AG04449 (cell line): ENCODE measurements at regions not wholly inside any gene's neighbourhood (a gene's known extent, or its start where the extent isn't known, plus 50 kb on each side); places are given as distances from the start of the nearest gene placed in this dataset.

ENCODE experiments used
- CTCF ChIA-PET: fragments of 350-600 bp; formaldehyde crosslinking; extraction: SDS; loops from one replicate; lab custom pipeline; 2021; ENCODE audit warnings: antibody characterized with exemption; lab: Yijun Ruan, JAX
- POLR2A ChIA-PET: fragments of 400-600, 350-600 bp; formaldehyde crosslinking; extraction: SDS; loops from one replicate; lab custom pipeline; 2020; ENCODE audit warnings: antibody characterized with exemption, inconsistent platforms; lab: Yijun Ruan, JAX
- DNase-seq: peaks from one replicate; pipeline ENCODE4 v3.0.0-alpha.2; 2010; ENCODE audit warnings: low read depth, low spot score
- H3K4me3 ChIP-seq: 2 replicates; pipeline ENCODE4 v1.5.1; 2011; ENCODE audit warnings: low read depth, mild to moderate bottlenecking, control low read depth, low read length
- TF ChIP-seq, protein P1 (sequence below): IDR thresholded peaks from one replicate; pipeline ENCODE4 v1.5.1; 2011; ENCODE audit warnings: mild to moderate bottlenecking, moderate library complexity, low read length, control low read depth, inconsistent platforms; ENCODE audit not compliant: insufficient read depth; ENCODE audit errors: missing control alignments

DNA sequence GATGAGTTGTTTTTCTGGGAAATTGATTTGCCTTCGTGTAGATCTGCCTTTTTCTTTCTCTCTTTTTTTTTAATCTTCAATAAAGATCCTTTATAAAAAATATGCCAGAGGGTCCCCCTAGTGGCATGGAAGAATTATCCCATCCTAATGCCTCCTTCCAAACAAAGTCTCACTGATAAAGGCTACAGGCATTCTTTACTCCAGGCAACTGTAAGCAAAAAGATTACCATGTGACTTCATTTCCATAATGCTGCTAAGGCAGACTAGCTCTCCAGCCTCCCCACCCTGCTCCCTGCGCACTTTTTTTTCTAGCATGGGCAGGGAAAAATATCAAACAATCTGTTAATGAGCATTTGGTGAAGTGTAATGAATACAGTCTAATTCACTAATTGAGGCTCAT is 220.2 kb upstream of the CDH8 start:
- POLR2A ChIA-PET = no interaction called here
- TF ChIP-seq, protein P1, sequence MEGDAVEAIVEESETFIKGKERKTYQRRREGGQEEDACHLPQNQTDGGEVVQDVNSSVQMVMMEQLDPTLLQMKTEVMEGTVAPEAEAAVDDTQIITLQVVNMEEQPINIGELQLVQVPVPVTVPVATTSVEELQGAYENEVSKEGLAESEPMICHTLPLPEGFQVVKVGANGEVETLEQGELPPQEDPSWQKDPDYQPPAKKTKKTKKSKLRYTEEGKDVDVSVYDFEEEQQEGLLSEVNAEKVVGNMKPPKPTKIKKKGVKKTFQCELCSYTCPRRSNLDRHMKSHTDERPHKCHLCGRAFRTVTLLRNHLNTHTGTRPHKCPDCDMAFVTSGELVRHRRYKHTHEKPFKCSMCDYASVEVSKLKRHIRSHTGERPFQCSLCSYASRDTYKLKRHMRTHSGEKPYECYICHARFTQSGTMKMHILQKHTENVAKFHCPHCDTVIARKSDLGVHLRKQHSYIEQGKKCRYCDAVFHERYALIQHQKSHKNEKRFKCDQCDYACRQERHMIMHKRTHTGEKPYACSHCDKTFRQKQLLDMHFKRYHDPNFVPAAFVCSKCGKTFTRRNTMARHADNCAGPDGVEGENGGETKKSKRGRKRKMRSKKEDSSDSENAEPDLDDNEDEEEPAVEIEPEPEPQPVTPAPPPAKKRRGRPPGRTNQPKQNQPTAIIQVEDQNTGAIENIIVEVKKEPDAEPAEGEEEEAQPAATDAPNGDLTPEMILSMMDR = no peak
- DNase-seq = no peak
- CTCF ChIA-PET = no interaction called here
- no peak overlapping the region for H3K4me3 ChIP-seq

DNA sequence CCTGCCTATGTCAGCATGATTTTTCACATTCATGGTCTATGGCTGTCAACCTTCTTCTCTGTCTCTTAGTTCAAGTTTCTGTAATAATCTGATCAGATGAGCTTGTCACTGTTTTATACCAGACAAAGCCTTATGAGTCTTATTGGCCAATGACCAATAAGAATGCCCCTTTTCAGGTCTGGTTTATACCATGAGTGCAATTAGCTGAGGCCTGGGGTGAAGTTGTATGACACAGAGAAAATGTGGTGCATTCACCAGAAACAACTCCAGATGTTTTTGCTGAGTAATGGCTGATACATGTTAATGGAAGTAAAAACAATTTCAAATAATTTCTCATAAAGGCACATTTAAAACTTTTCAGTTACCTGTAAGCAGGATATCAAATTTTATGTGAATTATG is 218.6 kb upstream of the CDH8 start:
- no peak for DNase-seq
- ChIA-PET POLR2A (no interaction called here), CTCF (no interaction called here)
- TF ChIP-seq, protein P1 = no peak
- H3K4me3 ChIP-seq = no peak overlapping the region

DNA sequence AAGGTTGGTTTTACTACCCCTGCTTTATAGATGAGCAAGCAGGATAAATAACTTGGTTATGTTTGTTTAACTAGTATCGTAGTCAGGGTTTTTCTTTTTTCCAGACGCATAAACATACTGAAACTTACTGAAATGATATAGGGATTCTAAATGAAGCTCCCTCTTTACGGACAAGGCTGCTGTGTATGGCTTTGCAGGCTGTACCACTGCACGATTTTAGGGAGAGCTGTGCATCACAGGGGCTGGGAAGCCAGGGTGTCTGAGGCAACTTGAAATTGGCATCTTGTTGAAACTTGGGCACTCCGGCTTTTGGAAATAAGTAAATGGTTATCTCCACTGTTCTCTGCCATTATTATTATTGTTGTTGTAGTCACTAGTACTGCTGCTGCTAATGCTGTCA is 218.1 kb upstream of the CDH8 start:
- CTCF ChIA-PET = no interaction called here

DNA sequence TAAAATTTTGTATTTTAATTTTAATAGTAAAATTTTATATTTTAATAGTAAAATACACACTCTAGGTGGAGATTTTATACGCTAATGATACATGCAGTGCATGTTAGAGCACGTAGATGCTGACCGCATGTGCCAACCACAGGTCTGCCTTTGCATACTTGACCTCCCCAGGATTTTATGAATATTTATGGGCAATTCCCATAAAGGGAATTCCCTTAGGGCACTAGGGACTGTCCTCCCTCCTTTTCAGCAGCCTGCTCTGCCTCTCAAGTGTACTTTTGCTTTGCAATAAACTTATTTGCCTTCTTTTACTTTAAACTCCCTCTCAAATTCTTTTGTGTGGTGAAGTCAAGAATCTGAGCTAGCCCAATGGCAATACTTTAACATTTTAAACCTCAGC is 217.7 kb upstream of the CDH8 start:
- CTCF ChIA-PET = no interaction called here

More for the DNA sequence above, 218.1 kb upstream of the CDH8 start:
- POLR2A ChIA-PET = no interaction called here
- TF ChIP-seq, protein P1 = no peak
- no peak overlapping the region for H3K4me3 ChIP-seq
- no peak for DNase-seq

DNA sequence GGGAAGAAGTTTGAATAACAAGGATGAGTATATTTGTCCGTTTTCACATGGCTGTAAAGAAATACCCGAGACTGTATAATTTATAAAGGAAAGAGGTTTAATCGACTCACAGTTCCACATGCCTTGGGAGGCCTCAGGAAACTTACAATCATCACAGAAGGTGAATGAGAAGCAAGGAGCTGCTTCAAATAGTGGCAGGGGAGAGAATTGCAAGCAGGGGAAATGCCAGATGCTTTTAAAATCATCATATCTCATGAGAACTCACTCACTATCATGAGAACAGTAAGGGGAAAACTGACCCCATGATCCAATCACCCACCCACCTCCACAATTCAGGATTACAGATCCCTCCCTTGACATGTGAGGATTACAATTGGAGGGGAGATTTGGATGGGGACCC is 212.8 kb upstream of the CDH8 start:
- H3K4me3 ChIP-seq = no peak overlapping the region
- DNase-seq = no peak
- ChIA-PET CTCF (no interaction called here), POLR2A (no interaction called here)
- TF ChIP-seq, protein P1 = no peak

More for the DNA sequence above, 217.7 kb upstream of the CDH8 start:
- H3K4me3 ChIP-seq = no peak overlapping the region
- DNase-seq = no peak
- POLR2A ChIA-PET = no interaction called here
- TF ChIP-seq, protein P1 = no peak

DNA sequence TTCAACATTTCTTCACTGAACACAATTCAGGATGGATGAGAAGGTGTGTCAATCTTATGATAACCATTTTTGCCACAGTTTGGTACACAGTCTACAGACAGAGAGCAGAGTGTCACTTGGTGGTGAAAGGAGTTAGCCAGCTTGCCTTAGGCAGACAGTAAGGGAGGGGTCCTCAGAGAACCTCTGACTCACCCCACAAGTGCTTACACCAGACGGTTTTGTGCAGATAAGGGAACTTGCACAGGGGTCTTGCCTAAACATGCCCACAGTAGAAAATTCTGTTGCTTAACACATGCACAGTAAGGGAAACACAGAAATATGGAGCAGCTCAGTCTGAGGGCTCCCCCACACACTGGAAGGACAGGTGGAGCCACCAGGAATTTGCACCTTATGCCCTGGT is 204.5 kb upstream of the CDH8 start:
- TF ChIP-seq, protein P1 = no peak
- DNase-seq = no peak
- H3K4me3 ChIP-seq = no peak overlapping the region
- POLR2A ChIA-PET = no interaction called here
- CTCF ChIA-PET = no interaction called here
